ENCODE measurements at regions not wholly inside any gene's neighbourhood (a gene's known extent, or its start where the extent isn't known, plus 50 kb on each side); places are given as distances from the start of the nearest gene placed in this dataset.
"Not testable (repeated sequence)": the region's sequence is repeated elsewhere in the genome, so short reads cannot be mapped to it uniquely, and the experiment has no call there.

DNA sequence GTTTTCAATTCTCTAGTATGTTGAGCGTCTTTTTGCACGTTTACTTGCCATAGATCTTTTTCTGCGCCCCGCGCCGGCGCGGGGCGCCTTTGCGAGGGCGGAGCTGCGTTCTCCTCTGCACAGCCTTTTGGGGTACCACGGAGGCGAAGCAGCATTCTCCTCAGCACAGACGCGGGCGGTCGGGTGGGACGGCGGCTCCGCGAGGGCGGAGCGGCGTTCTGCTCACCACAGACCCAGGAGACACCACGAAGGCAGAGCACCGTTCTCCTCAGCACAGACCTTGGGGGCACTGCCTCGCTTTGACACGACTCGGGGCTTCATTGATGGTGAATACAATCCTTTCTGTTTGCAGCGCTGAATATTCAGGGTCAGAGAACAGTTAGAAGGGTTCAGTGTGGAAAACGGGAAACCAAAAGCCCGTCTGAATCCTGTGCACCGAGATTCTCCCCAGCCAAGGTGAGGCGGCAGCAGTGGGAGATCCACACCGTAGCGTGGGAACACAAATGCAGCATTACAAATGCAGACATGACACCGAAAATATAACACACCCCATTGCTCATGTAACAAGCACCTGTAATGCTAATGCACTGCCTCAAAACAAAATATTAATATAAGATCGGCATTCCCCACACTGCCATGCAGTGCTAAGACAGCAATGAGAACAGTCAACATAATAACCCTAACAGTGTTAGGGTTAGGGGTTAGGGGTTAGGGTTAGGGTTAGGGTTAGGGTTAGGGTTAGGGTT is 190.7 kb upstream of the VIPR2 start:
- CTCF ChIA-PET, POLR2A ChIA-PET: not testable (repeated sequence)

GRCh38 chr7:159332854-159333479 is 188.3 kb upstream of the VIPR2 start:
- POLR2A ChIA-PET, CTCF ChIA-PET: not testable (repeated sequence)

DNA sequence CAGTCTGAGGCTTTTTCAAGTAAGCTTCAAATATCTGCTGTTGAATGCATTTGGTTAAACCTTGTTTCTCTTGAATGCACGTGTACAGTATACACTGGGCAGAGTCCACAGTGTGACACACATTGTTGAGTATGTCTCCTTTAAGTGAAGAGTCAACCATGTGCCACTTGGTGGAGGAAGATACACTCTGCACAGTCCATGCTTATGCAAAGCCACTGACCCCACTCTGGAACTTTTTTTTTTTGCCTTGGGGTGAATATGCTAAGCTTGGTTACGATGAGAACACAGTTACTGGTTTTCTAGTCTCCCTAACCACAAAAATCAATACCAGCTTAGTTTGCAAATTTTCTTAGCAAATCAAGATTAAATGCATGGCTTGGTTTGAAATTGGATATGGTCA is 186.8 kb upstream of the VIPR2 start:
- CTCF ChIA-PET = no interaction called here
- POLR2A ChIA-PET = no interaction called here

- ChIA-PET CTCF (no interaction called here), POLR2A (no interaction called here)
Observed at GRCh38 chr7:159329818-159330378, 185.2 kb upstream of the VIPR2 start.

DNA sequence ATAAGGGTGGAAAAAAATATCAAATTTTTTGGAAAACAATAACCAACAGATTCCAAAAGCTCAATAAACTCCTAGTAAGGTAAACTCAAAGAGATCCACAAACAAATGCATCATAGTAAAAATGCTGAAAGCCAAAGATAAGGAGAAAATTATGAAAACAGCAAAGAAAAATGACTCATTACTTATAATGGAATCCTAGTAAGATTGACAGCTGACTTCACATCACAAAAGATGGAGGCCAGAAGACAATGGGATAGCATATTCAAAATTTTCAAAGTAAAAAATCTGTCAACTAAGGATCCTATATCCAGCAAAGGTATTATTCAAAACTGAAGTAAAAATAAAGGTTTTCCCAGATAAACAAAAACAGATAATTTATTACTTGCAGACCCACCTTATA is 183.4 kb upstream of the VIPR2 start:
- POLR2A ChIA-PET = no interaction called here
- CTCF ChIA-PET = no interaction called here

GRCh38 chr7:159323359-159323758 is 178.7 kb upstream of the VIPR2 start:
- CTCF ChIA-PET = no interaction called here
- POLR2A ChIA-PET = no interaction called here

- CTCF ChIA-PET = no interaction called here
Observed at GRCh38 chr7:159321278-159321677, 176.6 kb upstream of the VIPR2 start.

GRCh38 chr7:159318682-159319351 is 174.2 kb upstream of the VIPR2 start:
- CTCF ChIA-PET = no interaction called here
- POLR2A ChIA-PET = no interaction called here

More at GRCh38 chr7:159321278-159321677, 176.6 kb upstream of the VIPR2 start:
- POLR2A ChIA-PET = no interaction called here

- ChIA-PET POLR2A (no interaction called here), CTCF (no interaction called here)
Observed at GRCh38 chr7:159317294-159317693, 172.6 kb upstream of the VIPR2 start.

GRCh38 chr7:159311172-159311494 is 166.5 kb upstream of the VIPR2 start:
- CTCF ChIA-PET = no interaction called here
- POLR2A ChIA-PET = no interaction called here

DNA sequence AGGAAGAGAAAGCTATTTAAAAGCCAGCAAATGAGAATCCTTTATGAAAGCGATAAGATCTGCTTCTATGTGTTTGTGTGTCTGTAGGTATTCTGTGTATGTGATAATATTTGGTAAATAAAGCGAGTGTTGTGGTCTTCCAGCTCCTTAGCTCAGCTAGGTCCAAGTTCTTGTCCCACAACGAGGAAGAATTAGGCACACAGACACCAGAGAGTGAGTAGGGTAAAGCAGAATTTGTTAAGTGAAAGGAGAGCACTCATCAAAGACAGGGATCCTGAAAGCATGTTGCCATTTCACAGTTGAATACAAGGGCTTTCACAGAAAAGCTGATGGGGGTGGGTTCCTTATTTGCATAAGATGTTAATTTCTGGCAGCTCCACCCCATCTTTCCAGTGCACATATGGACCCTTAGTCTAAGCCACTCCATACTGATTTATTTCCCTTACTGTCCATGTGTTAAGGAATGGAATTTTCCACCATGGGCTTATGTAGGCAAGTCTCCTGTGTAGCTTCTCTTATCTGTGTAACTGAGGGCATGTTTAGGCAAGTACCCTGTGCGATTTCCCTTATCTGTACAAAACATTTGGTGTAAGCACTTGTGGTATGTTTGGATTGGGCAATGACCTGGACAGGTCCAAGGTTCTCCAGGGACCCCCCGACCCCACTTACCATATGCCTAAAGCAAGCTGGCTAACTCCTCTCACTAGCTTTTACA is 165.9 kb upstream of the VIPR2 start:
- CTCF ChIA-PET = no interaction called here
- POLR2A ChIA-PET = no interaction called here

- CTCF ChIA-PET, POLR2A ChIA-PET: not testable (repeated sequence)
Observed at GRCh38 chr7:159309214-159309613, 164.5 kb upstream of the VIPR2 start.

DNA sequence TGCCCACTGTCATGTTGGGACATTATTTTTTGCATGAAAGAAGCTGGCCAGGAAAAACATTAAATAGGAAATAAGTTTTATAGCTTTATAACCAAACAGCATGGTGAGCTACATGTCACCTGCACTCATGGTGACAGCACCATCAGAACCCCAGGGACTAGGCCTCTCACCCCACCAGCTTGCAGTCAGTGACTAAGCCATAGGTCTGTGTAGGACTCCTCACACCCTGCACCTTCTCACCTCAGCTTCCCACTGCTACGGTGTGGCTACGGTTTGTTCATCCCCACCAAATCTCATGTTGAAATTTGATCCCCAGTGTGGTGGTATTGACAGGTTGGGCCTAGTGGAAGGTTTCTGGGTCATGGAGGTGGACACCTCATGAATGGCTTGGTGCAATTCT is 161.3 kb upstream of the VIPR2 start:
- ChIA-PET POLR2A (no interaction called here), CTCF (no interaction called here)

DNA sequence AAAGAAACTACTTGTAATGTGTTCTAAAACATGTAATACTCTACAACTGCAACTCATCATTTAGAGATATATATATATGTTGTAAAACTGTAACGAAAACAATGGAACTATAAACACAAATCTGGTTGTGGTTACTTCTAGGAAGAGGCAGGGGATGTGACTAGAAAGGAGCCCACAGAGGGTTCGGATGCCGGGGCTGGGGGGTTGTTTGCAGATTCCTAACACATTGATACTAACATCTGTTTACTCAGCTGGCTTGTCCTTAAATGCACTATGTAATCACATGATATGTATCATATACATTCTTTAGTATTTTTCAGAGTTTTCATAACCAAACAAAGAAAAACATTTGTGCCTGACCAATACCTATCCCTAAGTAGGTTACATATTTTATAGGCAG is 160.5 kb upstream of the VIPR2 start:
- POLR2A ChIA-PET, CTCF ChIA-PET: not testable (repeated sequence)

- POLR2A ChIA-PET, CTCF ChIA-PET: not testable (repeated sequence)
Observed at GRCh38 chr7:159303510-159303909, 158.8 kb upstream of the VIPR2 start.

- CTCF ChIA-PET = no interaction called here
Observed at GRCh38 chr7:159296093-159296681, 151.5 kb upstream of the VIPR2 start.

GRCh38 chr7:159286487-159286886 is 141.8 kb upstream of the VIPR2 start:
- CTCF ChIA-PET, POLR2A ChIA-PET: not testable (repeated sequence)

More at GRCh38 chr7:159296093-159296681, 151.5 kb upstream of the VIPR2 start:
- POLR2A ChIA-PET = no interaction called here

- ChIA-PET CTCF (no interaction called here), POLR2A (no interaction called here)
Observed at GRCh38 chr7:159281573-159281972, 136.9 kb upstream of the VIPR2 start.

GRCh38 chr7:159280008-159280407 is 135.3 kb upstream of the VIPR2 start:
- CTCF ChIA-PET = interaction anchor here (0.7 kb wide), 1 partner anchor 837 kb away, joined by 3 read pairs; no protein-coding TSS in a partner anchor
- POLR2A ChIA-PET = no interaction called here

DNA sequence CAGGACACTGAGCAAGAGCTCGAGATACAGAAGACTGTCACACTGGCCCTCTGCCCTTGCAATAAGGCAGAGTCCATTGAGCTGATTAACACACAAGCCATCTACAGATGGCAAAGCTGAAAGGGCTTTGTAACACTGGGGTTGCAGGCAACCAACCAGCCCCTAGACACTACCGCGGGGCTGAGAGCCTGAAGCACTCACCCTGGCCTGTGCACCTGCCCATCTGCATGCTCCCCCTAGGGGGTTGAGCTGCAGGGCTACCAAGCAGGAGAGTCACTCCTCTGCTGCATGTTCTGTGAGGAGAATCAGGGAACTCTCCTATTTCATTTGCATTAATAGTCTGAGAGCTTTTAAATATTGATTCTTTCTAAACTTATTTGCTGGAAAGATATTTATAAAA is 128.1 kb upstream of the VIPR2 start:
- ChIA-PET CTCF (no interaction called here), POLR2A (no interaction called here)
